BJ (cell line): ENCODE measurements at regions not wholly inside any gene's neighbourhood (a gene's known extent, or its start where the extent isn't known, plus 50 kb on each side); places are given as distances from the start of the nearest gene placed in this dataset.

Experiments
- CTCF ChIA-PET: fragments of 350-600 bp; formaldehyde crosslinking; extraction: SDS; loops from one replicate; lab custom pipeline; 2021; ENCODE audit warnings: antibody characterized with exemption, inconsistent platforms; lab: Yijun Ruan, JAX
- POLR2A ChIA-PET: fragments of 300-600 bp; sonication (Branson Sonifier 250); formaldehyde crosslinking; extraction: SDS; loops from one replicate; lab custom pipeline; 2021; ENCODE audit warnings: antibody characterized with exemption; lab: Charles Lee
- DNase-seq: peaks from one replicate; pipeline ENCODE4 v3.0.0-alpha.2; 2011; ENCODE audit warnings: low read depth
- H3K27me3 ChIP-seq: 2 replicates; pipeline ENCODE4 v1.6.0; 2011; ENCODE audit warnings: low read length; ENCODE audit not compliant: control insufficient read depth, insufficient read depth
- H3K36me3 ChIP-seq: 2 replicates; pipeline ENCODE4 v1.5.1; 2011; ENCODE audit warnings: low read length; ENCODE audit not compliant: control insufficient read depth, insufficient read depth
- H3K4me3 ChIP-seq: 2 replicates; pipeline ENCODE4 v1.5.1; 2011; ENCODE audit warnings: low read depth, mild to moderate bottlenecking, control low read depth, low read length
- TF ChIP-seq, protein P1 (sequence below): IDR thresholded peaks from 2 replicates; pipeline ENCODE4 v1.5.1; 2011; ENCODE audit warnings: low read depth, mild to moderate bottlenecking, control low read depth, inconsistent platforms, low read length, moderate library complexity; ENCODE audit not compliant: insufficient read depth

DNA sequence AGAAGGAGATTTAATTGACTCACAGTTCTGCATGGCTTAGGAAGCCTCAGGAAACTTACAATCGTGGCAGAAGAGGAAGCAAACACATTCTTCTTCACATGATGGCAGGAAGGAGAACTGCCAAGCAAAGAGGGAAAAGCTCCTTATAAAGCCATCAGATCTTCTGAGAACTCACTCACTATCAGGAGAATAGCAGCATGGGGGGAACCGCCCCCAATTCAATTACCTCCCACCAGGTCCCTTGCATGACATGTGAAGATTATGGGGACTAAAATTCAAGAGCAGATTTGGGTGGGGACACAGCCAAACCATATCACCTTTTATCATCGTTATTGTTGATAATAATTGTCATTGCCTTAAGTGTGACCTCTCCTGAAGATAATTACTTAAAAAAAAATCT lies 197.9 kb upstream of the SLC14A2 start:
- no peak overlapping the region for H3K4me3 ChIP-seq
- H3K36me3 ChIP-seq: no peaks in the 10 kb centered on the region
- ChIA-PET CTCF (no interaction called here), POLR2A (no interaction called here)
- no peaks in the 10 kb centered on the region; the same call in 1 of the 2 replicates for H3K27me3 ChIP-seq
- DNase-seq: no peak
- TF ChIP-seq, protein P1, sequence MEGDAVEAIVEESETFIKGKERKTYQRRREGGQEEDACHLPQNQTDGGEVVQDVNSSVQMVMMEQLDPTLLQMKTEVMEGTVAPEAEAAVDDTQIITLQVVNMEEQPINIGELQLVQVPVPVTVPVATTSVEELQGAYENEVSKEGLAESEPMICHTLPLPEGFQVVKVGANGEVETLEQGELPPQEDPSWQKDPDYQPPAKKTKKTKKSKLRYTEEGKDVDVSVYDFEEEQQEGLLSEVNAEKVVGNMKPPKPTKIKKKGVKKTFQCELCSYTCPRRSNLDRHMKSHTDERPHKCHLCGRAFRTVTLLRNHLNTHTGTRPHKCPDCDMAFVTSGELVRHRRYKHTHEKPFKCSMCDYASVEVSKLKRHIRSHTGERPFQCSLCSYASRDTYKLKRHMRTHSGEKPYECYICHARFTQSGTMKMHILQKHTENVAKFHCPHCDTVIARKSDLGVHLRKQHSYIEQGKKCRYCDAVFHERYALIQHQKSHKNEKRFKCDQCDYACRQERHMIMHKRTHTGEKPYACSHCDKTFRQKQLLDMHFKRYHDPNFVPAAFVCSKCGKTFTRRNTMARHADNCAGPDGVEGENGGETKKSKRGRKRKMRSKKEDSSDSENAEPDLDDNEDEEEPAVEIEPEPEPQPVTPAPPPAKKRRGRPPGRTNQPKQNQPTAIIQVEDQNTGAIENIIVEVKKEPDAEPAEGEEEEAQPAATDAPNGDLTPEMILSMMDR: no peak

DNA sequence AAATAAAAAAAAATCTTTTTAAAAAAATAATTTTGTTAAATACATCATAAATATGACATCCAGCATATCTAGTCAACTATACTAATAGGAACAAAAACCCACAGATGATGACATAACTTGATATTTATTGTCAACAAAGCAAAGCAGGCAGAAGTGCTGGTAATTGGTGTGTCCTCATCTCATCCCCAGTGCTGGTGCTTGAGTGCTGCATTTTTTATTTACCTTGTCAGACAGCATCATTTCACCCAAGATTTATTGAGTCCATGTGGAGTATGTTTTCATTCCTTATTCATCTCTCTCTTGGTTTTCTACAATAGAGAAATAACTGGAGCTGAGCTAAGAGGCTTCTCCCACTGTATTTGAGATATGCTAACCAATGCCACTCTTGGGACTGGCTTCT lies 191.6 kb upstream of the SLC14A2 start:
- Histone ChIP-seq H3K4me3 (no peak overlapping the region), H3K27me3 (peaks cover 4% of the 10 kb centered on the region), H3K36me3 (no peaks in the 10 kb centered on the region)
- DNase-seq: no peak
- ChIA-PET POLR2A (no interaction called here), CTCF (no interaction called here)
- TF ChIP-seq, protein P1: no peak

DNA sequence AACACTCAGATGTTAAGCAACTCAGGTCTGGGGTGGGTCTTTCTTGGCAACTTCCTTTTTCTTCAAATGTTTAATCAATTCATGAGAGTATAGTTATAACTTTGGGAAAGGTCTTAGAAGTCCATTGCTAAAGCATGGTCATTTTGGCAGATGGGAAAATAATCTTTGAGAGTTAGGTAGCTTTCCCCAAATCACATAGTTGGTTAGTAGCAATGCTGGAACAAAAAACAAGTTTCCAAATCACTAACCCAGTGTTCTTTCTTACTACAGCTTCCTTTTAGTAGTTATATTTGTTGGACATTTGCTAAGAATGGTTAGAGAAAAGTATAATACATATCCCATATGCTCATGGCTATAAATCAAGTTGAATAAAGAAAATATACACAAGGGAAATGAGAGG lies 185.2 kb upstream of the SLC14A2 start:
- TF ChIP-seq, protein P1: no peak
- H3K27me3 ChIP-seq: peaks cover 3% of the 10 kb centered on the region; the same call in 1 of the 2 replicates
- no peak for DNase-seq
- H3K4me3 ChIP-seq: no peak overlapping the region
- no peaks in the 10 kb centered on the region for H3K36me3 ChIP-seq
- ChIA-PET POLR2A (no interaction called here), CTCF (no interaction called here)

DNA sequence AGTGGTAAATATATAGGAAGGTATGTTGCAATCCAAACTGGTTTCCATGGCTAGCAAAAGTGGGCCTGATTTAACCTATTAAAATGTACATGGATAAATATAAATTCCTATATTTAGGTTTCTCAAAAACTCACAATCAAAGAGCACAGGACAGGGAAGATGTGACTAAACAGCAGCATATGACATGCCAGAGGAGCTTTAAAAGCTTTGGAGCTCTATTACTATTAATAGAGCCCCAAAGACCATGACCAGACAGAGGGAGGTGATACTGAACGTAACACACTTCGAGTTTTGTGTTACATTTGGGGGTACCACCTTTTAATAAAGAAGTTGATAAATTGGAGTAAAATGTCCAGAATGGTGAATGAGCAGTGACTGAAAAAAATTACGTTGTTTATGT lies 179.5 kb upstream of the SLC14A2 start:
- CTCF ChIA-PET: interaction anchor here (1.6 kb wide), 2 partner anchors 37 to 50 kb away, joined by 3 to 4 read pairs; no protein-coding TSS in a partner anchor
- DNase-seq: no peak
- POLR2A ChIA-PET: interaction anchor here (0.5 kb wide), 1 partner anchor 318 kb away, joined by 4 read pairs; no protein-coding TSS in a partner anchor

DNA sequence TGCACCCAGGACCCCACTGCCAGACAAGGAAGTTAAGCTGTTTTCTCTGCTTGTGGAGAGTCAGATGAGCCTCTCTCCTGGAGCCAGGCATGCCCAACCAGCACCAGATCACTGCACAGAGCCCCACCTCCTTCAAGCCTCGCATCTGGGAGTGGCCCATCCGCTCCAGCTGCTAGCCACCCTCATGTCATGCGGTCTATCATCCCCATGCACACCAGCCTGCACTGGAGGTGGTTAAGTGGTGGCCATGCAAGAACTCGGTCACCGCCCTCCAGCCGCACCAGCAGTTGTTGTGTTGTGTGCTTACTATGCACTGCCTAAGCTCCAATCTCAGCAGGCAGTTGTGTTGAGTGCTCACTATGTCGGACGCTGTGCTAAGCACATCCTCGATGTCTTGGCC lies 177.9 kb upstream of the SLC14A2 start:
- POLR2A ChIA-PET: no interaction called here
- TF ChIP-seq, protein P1: no peak
- CTCF ChIA-PET: interaction anchor here (1.8 kb wide), 1 partner anchor 225 kb away, joined by 4 read pairs; no protein-coding TSS in a partner anchor
- Histone ChIP-seq H3K36me3 (no peaks in the 10 kb centered on the region), H3K4me3 (no peak overlapping the region), H3K27me3 (peaks cover 1% of the 10 kb centered on the region)
- DNase-seq: no peak

More for the DNA sequence above, 179.5 kb upstream of the SLC14A2 start:
- H3K27me3 ChIP-seq: no peaks in the 10 kb centered on the region; the same call in none of the 2 replicates
- TF ChIP-seq, protein P1: no peak
- H3K36me3 ChIP-seq: no peaks in the 10 kb centered on the region
- H3K4me3 ChIP-seq: no peak overlapping the region
